Adrenal gland (tissue), 5 donors: ENCODE measurements at regions not wholly inside any gene's neighbourhood (a gene's known extent, or its start where the extent isn't known, plus 50 kb on each side); places are given as distances from the start of the nearest gene placed in this dataset.

Source experiments
- CTCF ChIP-seq, 6 experiments: fragments of 450-650 bp in 4 of 6; fragments of 200-600 bp in 2 of 6; sonication (generic) in 1 of 6; IDR thresholded peaks; 1 replicate in 5 of 6; 2 replicates in 1 of 6; pipeline versions ENCODE4 v1.5.1 to v1.8.0; 2016 to 2021; ENCODE audit warnings: antibody characterized with exemption in 6 of 6, mild to moderate bottlenecking in 2 of 6, moderate library complexity in 1 of 6
- POLR2A ChIP-seq, 2 donors: fragments of 450-650 bp; IDR thresholded peaks; one replicate each; pipeline ENCODE4 v1.6.1; 2017; ENCODE audit warnings: antibody characterized with exemption in 2 of 2, mild to moderate bottlenecking in 2 of 2, moderate library complexity in 1 of 2
- donor health status: DM: no; HTN: no; CAD: no.

- TF ChIP-seq CTCF (IDR thresholded peaks at IDR 0.05) (no peak), POLR2A (IDR thresholded peaks at IDR 0.05) (no peak)
Observed at GRCh38 chr10:128738386-128738915, 612.2 kb upstream of the MKI67 start.
